HG03521 (cell line): ENCODE measurements at regions not wholly inside any gene's neighbourhood (a gene's known extent, or its start where the extent isn't known, plus 50 kb on each side); places are given as distances from the start of the nearest gene placed in this dataset.
"Not testable (repeated sequence)": the region's sequence is repeated elsewhere in the genome, so short reads cannot be mapped to it uniquely, and the experiment has no call there.

ENCODE experiments used
- ATAC-seq: cut with Tn5 transposase; IDR thresholded peaks from one replicate; pipeline ENCODE4 v1.9.1; 2021; ENCODE audit warnings: mild to moderate bottlenecking, moderate library complexity; ENCODE audit not compliant: unreplicated experiment

DNA sequence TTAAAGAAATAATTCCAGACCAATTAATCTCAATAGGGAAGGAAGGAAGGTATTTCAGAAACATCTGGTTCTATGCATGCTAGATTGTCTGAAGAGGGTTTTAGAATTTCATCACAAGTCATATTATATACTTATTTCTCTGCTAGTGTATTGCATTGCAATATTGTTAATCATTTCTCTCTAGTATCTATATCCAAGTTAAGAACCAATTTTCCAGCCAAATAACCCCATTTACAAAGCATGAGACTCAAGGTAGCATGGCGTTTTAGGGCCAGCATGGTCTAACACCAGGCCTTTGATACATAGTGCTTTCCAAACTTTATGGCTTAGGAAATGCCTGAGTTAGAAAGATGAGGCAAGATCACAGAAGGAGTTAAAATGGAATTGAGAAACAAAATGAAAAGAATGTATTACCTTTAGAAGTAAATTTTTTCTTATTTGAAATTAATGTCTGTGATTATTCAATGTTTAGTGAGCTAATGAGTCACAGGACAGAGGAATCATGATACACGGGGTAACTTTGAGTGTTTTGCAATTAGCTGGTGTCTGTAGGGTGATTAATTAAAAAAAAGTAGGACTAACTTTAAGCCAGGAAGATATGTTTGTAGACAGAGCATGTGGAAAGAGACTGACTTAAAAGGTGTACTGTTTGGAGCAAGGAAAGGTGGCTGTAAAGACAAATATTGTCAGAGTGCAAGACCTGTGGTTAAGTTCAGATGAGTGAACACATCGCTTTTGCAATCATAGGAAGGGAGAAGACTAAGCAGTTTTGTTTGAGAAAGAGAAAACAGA, 1006.2 kb upstream of the CITED2 start:
- ATAC-seq: no peak

DNA sequence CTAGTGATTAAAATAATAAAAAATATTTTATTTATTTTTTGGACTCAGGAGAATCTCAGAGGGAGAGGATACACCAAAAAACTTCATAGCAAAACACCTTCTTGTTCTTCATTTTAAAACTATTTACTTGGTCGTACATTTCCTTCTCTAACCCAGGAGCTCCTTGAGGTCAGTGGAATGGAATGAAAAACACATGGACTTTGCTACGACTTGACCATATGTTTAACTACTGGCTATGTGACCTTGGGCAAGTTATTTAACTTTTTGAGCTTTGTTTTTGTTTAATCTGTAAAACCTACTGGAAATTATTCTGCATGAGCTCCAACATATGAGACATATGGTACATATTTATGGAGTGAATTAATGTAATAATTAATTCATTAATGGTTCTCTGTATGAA, 1005.5 kb upstream of the CITED2 start:
- no peak for ATAC-seq

DNA sequence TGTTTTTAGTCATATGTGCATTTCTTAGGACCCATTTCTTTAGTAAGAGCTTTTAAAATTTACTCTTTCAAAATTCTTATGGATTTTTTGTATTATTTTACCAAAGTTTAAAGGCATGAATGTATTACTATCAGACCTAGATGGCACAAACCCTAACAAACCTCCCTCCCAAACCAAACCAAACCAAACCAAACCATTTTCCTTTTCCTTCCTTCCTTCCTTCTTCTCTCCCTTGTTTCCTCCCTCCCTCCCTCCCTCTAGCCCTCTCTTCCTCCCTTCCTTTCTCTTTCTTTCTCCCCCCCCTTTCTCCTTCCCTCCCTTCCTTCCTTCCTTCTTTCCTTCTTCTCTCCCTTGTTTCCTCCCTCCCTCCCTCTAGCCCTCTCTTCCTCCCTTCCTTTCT, 1001.8 kb upstream of the CITED2 start:
- ATAC-seq: no peak

DNA sequence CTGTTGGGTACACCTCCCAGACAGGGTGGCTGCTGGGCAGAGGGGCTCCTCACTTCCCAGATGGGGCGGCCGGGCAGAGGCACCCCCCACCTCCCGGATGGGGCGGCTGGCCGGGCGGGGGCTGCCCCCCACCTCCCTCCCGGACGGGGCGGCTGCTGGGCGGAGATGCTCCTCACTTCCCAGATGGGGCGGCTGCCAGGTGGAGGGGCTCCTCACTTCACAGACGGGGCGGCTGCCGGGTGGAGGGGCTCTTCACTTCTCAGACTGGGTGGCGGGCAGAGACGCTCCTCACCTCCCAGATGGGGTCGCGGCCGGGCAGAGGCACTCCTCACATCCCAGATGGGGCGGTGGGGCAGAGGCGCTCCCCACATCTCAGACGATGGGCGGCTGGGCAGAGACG, 999.3 kb upstream of the CITED2 start:
- not testable (repeated sequence) for ATAC-seq

DNA sequence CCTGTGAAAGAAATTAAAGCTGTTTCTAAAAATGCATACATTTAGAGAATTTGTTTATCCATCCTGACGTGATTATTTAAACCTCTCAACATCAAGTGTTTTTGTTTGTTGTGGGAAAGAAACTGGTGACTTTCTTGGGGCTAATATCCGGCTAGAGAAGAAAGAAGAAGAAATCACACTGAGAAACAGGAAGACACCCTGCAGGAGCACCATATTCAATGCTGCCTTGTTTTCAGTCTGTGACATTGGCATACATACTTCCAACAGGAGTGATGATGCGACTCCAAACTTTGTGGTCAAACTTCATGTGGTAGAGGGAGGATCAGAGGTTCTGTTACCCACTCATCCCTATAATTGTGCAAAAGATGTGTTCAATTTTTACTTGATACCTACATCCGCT, 997.6 kb upstream of the CITED2 start:
- ATAC-seq: no peak

DNA sequence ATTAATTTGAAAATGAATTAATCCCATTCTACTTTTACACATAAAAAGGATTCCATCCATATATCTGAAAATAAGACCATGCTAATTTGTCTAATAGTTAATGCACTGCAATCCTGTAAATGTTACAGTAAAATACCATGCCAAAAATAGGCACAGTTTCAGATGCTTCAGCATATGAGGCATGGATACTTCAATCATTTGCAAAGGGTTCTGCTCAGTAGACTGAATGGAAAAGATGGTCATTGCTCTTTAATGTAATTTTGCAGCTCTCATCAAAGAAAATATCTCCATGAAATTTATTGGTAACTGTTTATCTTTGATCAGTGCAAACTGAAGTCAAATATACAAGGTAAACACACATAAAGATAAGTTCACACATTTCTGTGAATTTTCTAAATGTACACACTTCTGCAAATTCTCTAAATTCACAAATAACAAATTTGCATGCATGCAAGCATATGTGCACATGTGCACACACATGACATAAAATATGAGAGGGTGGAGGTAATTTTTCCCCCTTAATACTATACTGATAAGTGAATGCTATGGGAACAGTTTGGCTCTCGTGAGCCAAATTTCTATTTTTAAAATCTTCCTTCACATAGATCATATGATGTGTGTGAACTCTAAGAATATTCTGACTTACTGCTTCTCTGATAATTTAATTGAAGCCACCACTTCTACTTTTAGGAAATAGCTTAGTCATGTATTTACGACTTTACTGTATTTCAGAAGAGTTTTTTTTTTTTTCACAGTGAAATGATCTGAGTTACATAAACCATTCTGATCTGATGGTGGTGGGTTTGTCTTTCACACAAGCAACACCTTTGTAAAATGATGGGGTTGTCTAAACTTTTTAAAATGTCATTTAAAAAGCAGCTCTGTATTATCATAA, 996.8 kb upstream of the CITED2 start:
- ATAC-seq: no peak

DNA sequence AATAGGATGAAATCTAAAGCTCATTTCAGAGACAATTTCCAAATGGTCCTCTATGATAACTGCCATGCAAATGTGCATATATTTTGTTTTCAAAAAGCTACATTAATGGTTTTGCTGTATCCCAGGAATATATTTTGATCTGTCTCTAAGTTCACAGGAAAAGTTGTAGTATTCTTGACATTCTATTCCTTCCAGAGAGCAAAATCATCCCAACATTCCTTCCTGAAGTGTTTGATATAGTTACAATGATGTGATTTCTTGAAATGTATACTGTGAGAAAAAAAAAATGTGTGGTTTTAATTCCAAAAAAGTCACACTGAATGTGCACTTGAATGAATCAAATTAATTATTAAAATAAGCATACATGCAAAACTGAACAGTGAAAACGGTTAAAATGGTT, 996.0 kb upstream of the CITED2 start:
- ATAC-seq: no peak

DNA sequence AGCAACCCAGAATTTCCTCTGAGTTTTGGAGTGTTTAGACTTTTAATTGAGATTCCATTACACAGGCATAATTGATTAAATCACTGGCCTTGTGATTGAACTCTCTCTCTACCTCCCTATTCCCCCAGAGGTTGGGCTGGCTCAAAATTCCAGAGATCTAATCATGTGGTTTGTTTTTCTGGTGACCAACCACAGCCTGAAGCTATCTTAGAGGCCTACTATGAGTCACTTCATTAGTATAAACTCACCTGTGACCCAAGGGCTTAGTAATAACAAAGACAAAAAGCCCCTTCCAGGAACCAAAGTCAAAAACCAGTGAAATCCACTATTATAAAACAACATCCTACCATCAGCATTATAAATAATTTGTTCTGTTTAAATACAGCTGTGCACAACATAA, 992.5 kb upstream of the CITED2 start:
- ATAC-seq: no peak

DNA sequence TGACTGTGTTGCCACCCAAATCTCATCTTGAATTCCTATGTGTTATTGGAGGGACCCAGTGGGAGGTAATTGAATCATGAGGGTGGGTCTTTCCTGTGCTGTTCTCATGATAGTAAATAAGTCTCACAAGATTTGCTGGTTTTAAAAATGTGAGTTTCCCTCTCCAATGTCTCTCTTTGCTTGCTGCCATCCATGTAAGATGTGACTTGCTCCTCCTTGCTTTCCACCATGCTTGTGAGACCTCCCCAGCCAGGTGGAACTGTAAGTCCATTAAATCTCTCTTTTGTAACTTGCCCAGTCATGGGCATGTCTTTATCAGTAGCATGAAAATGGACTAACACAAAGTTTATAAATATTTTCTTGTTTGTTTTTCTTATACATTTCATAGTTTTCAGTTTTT, 990.5 kb upstream of the CITED2 start:
- ATAC-seq: no peak

DNA sequence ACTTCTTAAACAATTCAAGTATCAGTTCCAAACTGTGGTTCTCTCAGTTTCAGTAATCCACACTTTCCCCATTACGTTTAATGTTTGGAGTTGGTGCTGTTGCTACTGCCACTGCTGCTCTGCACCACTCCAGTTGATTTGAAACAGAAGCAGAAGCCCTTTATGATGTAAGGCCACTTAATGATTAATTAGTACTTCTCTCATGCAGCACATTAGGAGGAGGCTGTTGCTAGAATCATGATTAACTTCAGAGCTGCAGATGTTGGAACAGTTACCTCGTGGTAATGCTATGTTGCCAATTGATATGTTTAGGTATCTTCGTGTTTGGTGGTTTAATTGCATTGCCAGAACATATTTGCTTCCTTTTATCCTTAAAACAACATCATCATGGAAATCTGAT, 986.2 kb upstream of the CITED2 start:
- no peak for ATAC-seq

DNA sequence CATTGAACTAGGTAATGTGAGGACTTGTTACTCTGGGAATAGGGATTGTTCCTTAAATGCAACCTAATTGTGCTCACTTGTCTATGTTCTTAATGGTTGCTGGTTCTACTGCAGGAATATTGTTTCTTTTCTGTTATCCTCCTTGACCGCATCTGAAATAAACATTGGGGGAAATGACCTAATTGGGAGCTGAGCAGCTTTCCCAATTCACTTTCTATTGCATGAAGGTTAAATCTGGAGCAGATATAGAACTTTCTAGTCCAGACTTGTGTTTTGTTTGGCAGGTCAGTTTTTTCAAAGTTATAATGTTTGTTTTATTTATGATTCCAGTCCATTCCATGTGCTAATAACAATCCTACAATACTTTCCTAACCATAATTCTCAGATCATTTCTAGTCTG, 981.0 kb upstream of the CITED2 start:
- no peak for ATAC-seq

DNA sequence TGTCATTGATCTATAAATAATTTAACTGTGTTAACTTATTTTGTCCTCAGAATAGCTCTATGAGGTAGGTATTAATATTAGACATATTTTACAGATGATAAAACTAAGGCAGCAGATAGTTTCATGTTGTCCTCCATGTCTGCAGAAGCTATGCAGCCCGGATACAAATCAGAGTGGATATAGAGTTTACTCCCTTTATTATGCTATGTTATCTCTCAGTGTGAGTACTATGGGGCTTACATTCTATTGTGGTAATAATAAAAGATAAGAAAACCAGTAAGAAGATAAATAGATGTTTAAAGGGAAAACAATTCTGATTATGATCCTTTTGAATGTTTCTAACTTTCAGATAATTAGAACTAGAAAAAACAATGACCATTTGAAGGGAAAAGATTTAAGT, 979.8 kb upstream of the CITED2 start:
- no peak for ATAC-seq

DNA sequence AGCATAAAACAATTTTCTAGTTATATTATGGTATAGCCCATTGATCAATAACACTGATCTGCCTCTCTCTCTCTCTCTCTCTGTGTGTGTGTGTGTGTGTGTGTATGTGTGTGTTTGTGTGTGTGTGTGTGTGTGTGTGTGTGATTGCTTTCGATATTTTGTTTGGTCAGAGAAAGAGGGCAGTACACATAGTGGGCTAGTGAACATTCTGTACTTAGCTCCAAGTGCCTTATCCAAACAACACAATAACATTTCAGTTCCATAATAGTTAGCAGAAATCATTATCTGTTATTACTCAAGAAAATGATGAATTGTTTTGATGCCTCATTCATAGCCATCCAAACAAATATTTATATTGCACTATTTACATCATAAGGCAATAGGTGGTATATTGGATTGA, 979.1 kb upstream of the CITED2 start:
- no peak for ATAC-seq

DNA sequence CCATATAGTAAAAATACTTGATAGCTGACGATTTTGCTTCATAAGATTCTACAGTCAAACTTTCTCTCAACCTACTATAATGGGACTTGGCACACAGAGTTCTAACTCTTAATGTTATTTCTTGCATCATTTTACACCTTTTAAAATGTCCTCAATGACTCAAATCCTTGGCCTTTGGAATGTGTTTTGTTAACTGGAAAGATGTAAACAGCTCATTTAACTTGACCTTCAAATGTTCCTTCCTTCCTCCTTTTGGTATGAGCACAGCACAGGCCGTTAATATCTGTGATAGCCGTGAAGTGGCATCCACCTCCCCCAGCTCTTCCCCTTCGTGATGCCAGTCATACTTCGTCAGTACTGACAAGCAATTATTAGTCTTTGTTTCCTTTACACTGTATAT, 972.0 kb upstream of the CITED2 start:
- no peak for ATAC-seq

DNA sequence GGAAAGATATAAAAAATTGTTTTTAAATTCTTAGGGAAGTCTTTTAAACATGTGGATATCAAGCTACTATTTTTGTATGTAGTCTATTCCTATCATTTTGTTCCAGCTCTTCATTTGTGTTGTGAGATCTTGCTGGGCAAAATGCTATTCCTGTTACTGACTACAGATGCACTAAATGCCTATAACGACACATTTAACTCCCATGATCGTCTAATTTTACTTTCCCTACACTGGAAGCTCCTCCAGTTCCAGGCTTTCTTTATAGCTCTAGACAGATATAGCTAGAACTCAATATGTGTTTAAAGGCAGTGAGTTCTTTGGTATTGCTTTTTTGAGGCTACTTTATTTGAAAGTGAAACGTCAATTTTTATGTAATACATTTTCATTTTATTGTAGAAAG, 971.5 kb upstream of the CITED2 start:
- ATAC-seq: no peak

DNA sequence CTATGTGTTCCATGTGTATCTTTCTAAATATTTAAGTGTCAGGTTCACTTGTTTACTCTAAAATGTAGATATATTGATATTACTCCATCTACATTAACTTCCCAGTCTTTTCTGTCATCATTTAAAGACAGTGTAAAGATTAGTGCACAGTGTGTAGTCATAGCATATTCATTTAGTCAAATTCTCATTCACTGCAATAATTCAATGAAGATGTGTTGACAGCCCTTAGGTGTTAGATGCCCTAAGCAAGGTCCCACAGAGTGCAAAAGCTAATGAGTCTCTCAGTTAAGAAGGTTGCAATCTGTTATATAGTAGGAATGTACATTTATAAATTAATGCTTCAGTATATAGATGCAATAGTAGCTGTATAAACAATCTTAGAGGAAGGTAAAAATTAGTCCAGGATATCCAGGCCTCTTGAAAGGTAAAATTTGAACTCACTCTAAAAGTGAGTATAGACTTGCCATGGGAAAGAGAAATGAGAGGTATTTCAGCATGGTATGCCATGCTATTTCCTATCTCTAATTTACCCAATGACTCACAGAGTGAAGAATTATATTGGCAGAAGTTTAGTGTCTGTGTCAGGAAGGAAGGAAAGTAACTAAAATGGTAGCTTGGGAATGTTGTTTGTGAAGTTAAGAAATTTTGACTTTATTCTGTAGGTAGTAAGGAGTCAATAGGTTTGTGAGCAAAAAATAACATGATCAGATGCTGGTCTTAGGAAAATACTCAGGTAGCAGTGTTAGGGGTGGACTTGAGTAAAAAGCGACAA, 969.9 kb upstream of the CITED2 start:
- no peak for ATAC-seq

DNA sequence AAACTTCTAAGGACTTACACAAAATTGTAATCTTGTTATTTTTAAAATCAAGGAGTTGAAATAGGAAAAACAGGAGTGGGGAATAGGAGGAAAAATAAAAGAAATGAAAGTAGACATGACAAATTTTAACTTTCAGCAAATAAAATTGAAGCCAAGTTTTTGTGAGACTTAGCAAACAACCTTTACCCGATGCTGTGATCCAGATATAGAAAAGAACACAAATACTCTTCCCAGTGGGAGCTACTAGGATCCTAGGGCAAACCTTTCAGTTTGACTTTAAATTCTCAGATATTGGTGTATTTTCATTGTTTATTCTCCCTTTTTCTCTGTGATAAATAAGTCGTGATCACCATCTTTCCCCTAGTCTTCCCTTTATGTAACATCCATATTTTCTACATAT, 968.7 kb upstream of the CITED2 start:
- no peak for ATAC-seq

DNA sequence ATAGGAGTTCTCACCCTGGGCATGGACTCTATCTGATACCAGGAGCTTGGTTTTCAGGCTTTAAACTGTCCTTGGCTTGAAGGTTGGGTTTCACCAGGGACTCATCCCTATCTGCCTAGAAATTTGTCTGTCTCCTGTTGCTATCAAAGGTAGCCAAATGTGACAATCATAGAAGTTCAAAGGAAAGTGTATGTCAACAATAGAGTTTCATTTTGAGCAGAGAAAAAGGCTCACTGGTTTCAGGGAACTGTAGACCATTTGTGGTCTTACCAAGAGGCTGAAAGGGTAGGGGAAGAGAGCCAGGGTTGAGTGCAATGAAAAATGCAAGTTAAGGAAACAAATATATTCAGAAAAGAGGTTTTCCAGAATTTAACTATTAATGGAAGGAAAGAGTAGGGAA, 966.8 kb upstream of the CITED2 start:
- ATAC-seq: no peak

DNA sequence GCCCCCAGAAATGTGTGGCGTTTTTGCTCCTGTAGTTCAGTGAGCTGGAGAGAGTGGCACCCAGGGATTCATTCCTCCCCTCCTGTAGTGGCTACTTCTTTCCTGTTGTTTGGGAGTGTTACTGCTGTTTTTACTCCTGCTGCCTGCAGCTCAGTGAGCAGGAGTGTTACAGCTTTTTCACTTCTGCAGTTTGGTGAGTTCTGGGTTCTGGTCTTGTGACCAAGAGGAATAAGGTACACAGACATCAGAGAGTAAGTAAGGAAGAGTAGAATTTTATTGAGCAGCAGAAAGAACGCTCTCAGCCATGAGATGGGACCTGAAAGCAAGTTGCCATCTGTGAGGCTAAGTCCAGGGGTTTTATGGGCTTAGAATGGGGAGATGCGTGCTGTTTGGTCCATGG, 966.3 kb upstream of the CITED2 start:
- ATAC-seq: no peak

DNA sequence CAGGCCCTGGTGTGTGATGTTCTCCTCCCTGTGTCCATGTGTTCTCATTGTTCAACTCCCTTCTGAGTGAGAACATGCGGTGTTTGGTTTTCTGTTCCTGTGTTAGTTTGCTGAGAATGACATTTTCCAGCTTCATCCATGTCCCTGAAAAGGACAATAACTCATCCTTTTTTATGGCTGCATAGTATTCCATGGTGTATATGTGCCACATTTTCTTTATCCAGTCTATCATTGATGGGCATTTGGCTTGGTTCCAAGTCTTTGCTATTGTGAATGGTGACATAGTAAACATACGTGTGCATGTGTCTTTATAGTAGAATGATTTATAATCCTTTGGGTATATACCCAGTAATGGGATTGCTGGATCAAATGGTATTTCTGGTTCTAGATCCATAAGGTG, 964.6 kb upstream of the CITED2 start:
- not testable (repeated sequence) for ATAC-seq

DNA sequence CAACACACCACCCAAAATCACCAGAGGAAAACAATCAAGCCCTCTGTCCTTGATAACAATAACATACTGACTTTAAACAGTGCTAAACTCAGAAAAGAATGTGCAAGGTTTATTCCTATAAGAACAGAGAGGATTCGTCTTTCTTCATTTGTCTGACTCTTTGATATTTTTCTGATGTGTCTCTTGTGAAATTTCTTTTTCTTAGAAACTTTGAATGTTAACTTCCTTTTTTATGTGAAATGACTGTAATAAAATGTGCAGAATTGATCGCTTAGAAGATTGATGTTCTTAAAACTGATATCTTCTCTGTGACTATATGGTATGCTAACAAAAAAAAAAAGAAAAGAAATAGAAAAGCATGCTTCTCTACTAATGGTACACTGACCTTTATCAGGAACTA, 947.4 kb upstream of the CITED2 start:
- no peak for ATAC-seq
